ENCODE measurements at regions not wholly inside any gene's neighbourhood (a gene's known extent, or its start where the extent isn't known, plus 50 kb on each side); places are given as distances from the start of the nearest gene placed in this dataset.

DNA sequence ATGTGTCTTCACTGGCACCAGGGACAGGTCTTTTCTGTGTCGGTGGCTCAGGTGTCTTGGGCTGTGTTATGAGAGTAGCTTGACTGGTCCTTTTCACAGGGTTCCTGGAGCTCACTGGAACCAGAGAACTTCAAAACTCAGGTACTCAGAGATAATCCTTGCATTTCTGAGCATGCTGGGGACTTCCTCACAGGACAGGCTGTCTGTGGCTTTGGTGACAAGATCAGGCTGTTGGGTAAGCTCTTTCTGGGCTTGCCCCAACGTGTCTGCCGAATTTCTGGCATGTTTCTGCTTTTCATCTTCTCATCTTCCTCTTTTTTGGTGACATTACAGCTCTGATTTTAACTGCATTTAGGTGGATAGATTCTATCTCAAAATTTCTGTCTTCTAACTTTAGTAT is 270.0 kb downstream of the CDH26 start:
- no peak overlapping the region for H3K9ac ChIP-seq (ENCODE audit: low read length)
- H3K4me1 ChIP-seq (ENCODE audit: control insufficient read depth, insufficient read depth, low read length): no peaks in the 10 kb centered on the region
- H3K9me3 ChIP-seq (ENCODE audit: control insufficient read depth, low read length): no peaks in the 10 kb centered on the region
- no peak overlapping the region for H3K4me3 ChIP-seq (ENCODE audit: low read length)
- H3K36me3 ChIP-seq (ENCODE audit: control insufficient read depth, insufficient read depth, low read length): no peaks in the 10 kb centered on the region
- H3K27me3 ChIP-seq (ENCODE audit: control insufficient read depth, insufficient read depth, low read length): no peaks in the 10 kb centered on the region

- Histone ChIP-seq H3K4me1 (ENCODE audit: control insufficient read depth, insufficient read depth, low read length) (no peaks in the 10 kb centered on the region), H3K36me3 (ENCODE audit: control insufficient read depth, insufficient read depth, low read length) (no peaks in the 10 kb centered on the region), H3K4me3 (ENCODE audit: low read length) (no peak overlapping the region)
Measured at GRCh38 chr20:60232380-60232779, 274.2 kb downstream of the CDH26 start.

GRCh38 chr20:60233018-60233630 is 274.9 kb downstream of the CDH26 start:
- H3K9ac ChIP-seq (ENCODE audit: low read length): no peak overlapping the region
- H3K27me3 ChIP-seq (ENCODE audit: control insufficient read depth, insufficient read depth, low read length): no peaks in the 10 kb centered on the region
- no peaks in the 10 kb centered on the region for H3K4me1 ChIP-seq (ENCODE audit: control insufficient read depth, insufficient read depth, low read length)
- no peak overlapping the region for H3K4me3 ChIP-seq (ENCODE audit: low read length)
- no peaks in the 10 kb centered on the region for H3K9me3 ChIP-seq (ENCODE audit: control insufficient read depth, low read length)
- H3K36me3 ChIP-seq (ENCODE audit: control insufficient read depth, insufficient read depth, low read length): no peaks in the 10 kb centered on the region

More at GRCh38 chr20:60232380-60232779, 274.2 kb downstream of the CDH26 start:
- no peak overlapping the region for H3K9ac ChIP-seq (ENCODE audit: low read length)
- H3K27me3 ChIP-seq (ENCODE audit: control insufficient read depth, insufficient read depth, low read length): no peaks in the 10 kb centered on the region
- H3K9me3 ChIP-seq (ENCODE audit: control insufficient read depth, low read length): no peaks in the 10 kb centered on the region

- Histone ChIP-seq H3K27me3 (ENCODE audit: control insufficient read depth, insufficient read depth, low read length) (no peaks in the 10 kb centered on the region), H3K36me3 (ENCODE audit: control insufficient read depth, insufficient read depth, low read length) (no peaks in the 10 kb centered on the region)
Measured at GRCh38 chr20:60236613-60237012, 278.4 kb downstream of the CDH26 start.

GRCh38 chr20:60237981-60238380 is 279.8 kb downstream of the CDH26 start:
- H3K9me3 ChIP-seq (ENCODE audit: control insufficient read depth, low read length): no peaks in the 10 kb centered on the region
- H3K4me3 ChIP-seq (ENCODE audit: low read length): no peak overlapping the region
- H3K36me3 ChIP-seq (ENCODE audit: control insufficient read depth, insufficient read depth, low read length): no peaks in the 10 kb centered on the region
- H3K9ac ChIP-seq (ENCODE audit: low read length): no peak overlapping the region
- no peaks in the 10 kb centered on the region for H3K27me3 ChIP-seq (ENCODE audit: control insufficient read depth, insufficient read depth, low read length)
- no peaks in the 10 kb centered on the region for H3K4me1 ChIP-seq (ENCODE audit: control insufficient read depth, insufficient read depth, low read length)

More at GRCh38 chr20:60236613-60237012, 278.4 kb downstream of the CDH26 start:
- Histone ChIP-seq H3K4me3 (ENCODE audit: low read length) (no peak overlapping the region), H3K9ac (ENCODE audit: low read length) (no peak overlapping the region), H3K4me1 (ENCODE audit: control insufficient read depth, insufficient read depth, low read length) (no peaks in the 10 kb centered on the region), H3K9me3 (ENCODE audit: control insufficient read depth, low read length) (no peaks in the 10 kb centered on the region)

DNA sequence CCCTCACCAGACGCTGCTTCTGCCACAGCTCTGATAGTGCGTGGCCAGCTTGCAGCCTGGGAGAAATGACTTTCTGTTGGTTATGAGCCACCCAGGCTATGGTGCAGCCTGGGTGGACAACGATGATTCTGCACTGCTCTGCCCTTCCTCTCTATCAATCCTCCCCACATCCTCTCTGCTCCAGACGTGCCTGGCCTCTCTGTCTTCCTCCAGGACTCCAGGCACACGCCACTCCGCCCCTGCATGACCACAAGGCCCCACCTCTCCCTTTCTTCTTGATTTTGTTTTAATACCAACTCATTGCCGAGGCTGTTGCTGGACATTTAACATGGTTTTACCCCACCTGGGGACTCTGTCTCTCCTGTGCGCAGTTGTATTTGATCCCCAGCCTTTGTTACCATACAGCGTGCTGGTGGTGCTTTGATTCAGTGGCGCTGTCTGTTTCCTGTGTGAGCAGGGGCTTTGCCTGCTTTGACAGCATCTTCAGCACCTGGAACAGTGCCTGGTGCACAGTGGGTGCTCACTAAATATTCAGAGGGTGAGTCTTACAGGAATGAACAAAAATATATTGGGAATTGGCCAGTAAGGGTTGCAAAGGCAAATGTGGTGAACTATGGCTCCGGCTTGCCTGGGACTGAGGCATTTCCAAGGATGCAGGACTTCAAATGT is 280.9 kb downstream of the CDH26 start:
- Histone ChIP-seq H3K9me3 (ENCODE audit: control insufficient read depth, low read length) (no peaks in the 10 kb centered on the region), H3K4me3 (ENCODE audit: low read length) (no peak overlapping the region), H3K9ac (ENCODE audit: low read length) (no peak overlapping the region), H3K36me3 (ENCODE audit: control insufficient read depth, insufficient read depth, low read length) (no peaks in the 10 kb centered on the region), H3K27me3 (ENCODE audit: control insufficient read depth, insufficient read depth, low read length) (no peaks in the 10 kb centered on the region), H3K4me1 (ENCODE audit: control insufficient read depth, insufficient read depth, low read length) (no peaks in the 10 kb centered on the region)

- no peaks in the 10 kb centered on the region for H3K4me1 ChIP-seq (ENCODE audit: control insufficient read depth, insufficient read depth, low read length)
- H3K27me3 ChIP-seq (ENCODE audit: control insufficient read depth, insufficient read depth, low read length): no peaks in the 10 kb centered on the region
Measured at GRCh38 chr20:60239956-60240355, 281.7 kb downstream of the CDH26 start.

DNA sequence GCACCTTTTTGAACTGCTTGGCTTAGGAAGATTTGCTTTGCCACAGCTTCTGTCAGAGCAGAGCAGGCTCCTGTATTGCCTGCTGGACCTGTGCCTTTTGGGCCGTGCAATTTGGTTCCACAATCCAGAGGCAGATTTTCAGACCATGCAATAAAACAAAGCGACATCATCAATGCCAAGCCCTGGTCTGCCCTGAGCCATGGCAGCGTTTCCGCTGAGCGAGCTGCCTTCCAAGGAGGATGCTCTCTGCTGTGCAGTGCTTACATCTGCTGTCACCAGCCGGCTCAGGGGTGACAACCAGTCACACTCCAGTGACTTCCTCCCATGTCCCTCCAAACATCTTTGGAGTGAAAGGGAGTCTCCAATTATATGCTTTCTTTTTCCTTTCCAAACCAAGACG is 282.2 kb downstream of the CDH26 start:
- no peaks in the 10 kb centered on the region for H3K27me3 ChIP-seq (ENCODE audit: control insufficient read depth, insufficient read depth, low read length)

More at GRCh38 chr20:60239956-60240355, 281.7 kb downstream of the CDH26 start:
- H3K36me3 ChIP-seq (ENCODE audit: control insufficient read depth, insufficient read depth, low read length): no peaks in the 10 kb centered on the region
- no peaks in the 10 kb centered on the region for H3K9me3 ChIP-seq (ENCODE audit: control insufficient read depth, low read length)
- no peak overlapping the region for H3K4me3 ChIP-seq (ENCODE audit: low read length)
- H3K9ac ChIP-seq (ENCODE audit: low read length): no peak overlapping the region

GRCh38 chr20:60240986-60241385 is 282.8 kb downstream of the CDH26 start:
- H3K4me3 ChIP-seq (ENCODE audit: low read length): no peak overlapping the region
- no peaks in the 10 kb centered on the region for H3K36me3 ChIP-seq (ENCODE audit: control insufficient read depth, insufficient read depth, low read length)
- no peaks in the 10 kb centered on the region for H3K9me3 ChIP-seq (ENCODE audit: control insufficient read depth, low read length)
- no peak overlapping the region for H3K9ac ChIP-seq (ENCODE audit: low read length)
- no peaks in the 10 kb centered on the region for H3K27me3 ChIP-seq (ENCODE audit: control insufficient read depth, insufficient read depth, low read length)
- no peaks in the 10 kb centered on the region for H3K4me1 ChIP-seq (ENCODE audit: control insufficient read depth, insufficient read depth, low read length)

More for the DNA sequence above, 282.2 kb downstream of the CDH26 start:
- H3K36me3 ChIP-seq (ENCODE audit: control insufficient read depth, insufficient read depth, low read length): no peaks in the 10 kb centered on the region
- no peak overlapping the region for H3K9ac ChIP-seq (ENCODE audit: low read length)
- H3K4me1 ChIP-seq (ENCODE audit: control insufficient read depth, insufficient read depth, low read length): no peaks in the 10 kb centered on the region
- H3K4me3 ChIP-seq (ENCODE audit: low read length): no peak overlapping the region
- H3K9me3 ChIP-seq (ENCODE audit: control insufficient read depth, low read length): no peaks in the 10 kb centered on the region

DNA sequence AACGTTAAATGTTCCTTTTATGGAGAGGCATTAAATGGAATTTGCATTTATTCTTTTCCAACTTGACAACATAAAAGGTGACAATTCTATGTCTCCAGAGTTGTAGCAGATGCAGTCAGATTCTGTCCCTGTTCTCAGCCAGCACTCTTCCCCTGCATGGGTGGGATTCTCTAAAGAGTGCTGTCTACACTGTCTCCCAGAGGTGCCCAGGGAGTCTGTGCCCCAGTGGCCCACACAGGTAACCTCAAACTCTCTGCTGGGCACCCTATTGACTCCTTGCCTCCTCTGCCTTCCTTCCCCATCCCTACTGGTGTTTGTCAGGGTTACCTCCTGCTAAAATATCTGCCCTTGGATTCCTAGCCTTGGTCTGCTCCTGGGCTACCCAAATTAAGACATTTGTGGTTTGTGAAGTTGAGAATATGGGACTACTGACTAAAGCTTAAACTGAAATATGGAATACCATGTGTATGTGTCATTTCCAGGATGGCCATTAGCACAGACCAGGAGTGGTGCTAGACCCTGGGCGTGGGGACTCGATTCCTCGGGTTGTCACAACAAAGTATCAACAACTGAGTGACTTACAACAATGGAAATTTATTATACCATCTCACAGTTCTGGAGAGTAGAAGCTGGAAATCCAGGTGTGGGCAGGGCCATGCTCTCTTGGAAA is 284.7 kb downstream of the CDH26 start:
- Histone ChIP-seq H3K27me3 (ENCODE audit: control insufficient read depth, insufficient read depth, low read length) (no peaks in the 10 kb centered on the region), H3K9ac (ENCODE audit: low read length) (no peak overlapping the region), H3K9me3 (ENCODE audit: control insufficient read depth, low read length) (no peaks in the 10 kb centered on the region), H3K4me3 (ENCODE audit: low read length) (no peak overlapping the region), H3K36me3 (ENCODE audit: control insufficient read depth, insufficient read depth, low read length) (no peaks in the 10 kb centered on the region), H3K4me1 (ENCODE audit: control insufficient read depth, insufficient read depth, low read length) (no peaks in the 10 kb centered on the region)

DNA sequence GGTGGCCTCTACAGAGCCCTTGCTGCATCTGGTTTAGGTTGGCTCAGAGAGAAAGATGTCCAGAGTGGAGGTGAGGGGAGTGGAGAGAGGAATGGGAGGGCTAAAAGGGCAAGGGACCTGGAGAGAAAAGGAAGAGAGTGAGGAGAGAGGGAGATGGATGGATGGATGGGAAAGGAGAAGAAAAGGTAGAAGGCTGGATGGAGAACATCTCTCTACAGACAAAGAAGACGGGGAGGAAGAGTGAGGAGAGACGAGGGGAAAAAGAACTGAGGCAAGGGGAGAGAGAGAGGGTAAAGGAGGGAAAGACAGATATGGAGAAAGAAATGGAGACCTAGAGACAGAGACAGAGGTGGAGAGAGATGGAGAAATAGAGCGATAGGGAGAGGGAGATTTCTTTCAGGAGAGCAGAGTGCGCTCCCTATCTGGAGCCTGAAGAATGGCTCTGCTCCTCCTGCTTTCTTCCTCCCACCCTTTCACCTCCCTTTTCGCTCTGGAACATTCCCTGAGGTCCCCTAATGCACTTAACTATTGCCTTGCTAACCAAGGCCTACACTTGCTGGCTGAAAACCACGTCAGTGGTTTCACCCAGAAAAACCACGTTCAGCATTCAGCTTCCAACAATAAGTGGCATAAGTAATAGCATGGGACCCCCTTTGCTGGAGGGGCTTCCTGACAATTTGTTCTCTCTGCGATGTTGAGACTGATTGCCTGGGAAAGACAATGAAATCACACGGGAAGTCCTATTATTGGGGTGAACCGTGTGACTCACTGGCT is 286.3 kb downstream of the CDH26 start:
- Histone ChIP-seq H3K36me3 (ENCODE audit: control insufficient read depth, insufficient read depth, low read length) (no peaks in the 10 kb centered on the region), H3K27me3 (ENCODE audit: control insufficient read depth, insufficient read depth, low read length) (no peaks in the 10 kb centered on the region), H3K4me3 (ENCODE audit: low read length) (no peak overlapping the region), H3K9ac (ENCODE audit: low read length) (no peak overlapping the region), H3K4me1 (ENCODE audit: control insufficient read depth, insufficient read depth, low read length) (no peaks in the 10 kb centered on the region), H3K9me3 (ENCODE audit: control insufficient read depth, low read length) (no peaks in the 10 kb centered on the region)

GRCh38 chr20:60246751-60247150 is 288.5 kb downstream of the CDH26 start:
- Histone ChIP-seq H3K9ac (ENCODE audit: low read length) (no peak overlapping the region), H3K4me3 (ENCODE audit: low read length) (no peak overlapping the region), H3K36me3 (ENCODE audit: control insufficient read depth, insufficient read depth, low read length) (no peaks in the 10 kb centered on the region), H3K27me3 (ENCODE audit: control insufficient read depth, insufficient read depth, low read length) (no peaks in the 10 kb centered on the region), H3K9me3 (ENCODE audit: control insufficient read depth, low read length) (no peaks in the 10 kb centered on the region), H3K4me1 (ENCODE audit: control insufficient read depth, insufficient read depth, low read length) (no peaks in the 10 kb centered on the region)
